CD4-positive, alpha-beta T cell treated with Interleukin-12 subunit alpha and Interleukin-12 subunit beta, for 1 hour (primary cell): ENCODE measurements at regions not wholly inside any gene's neighbourhood (a gene's known extent, or its start where the extent isn't known, plus 50 kb on each side); places are given as distances from the start of the nearest gene placed in this dataset.

Source experiments
- DNase-seq: peaks from one replicate; pipeline ENCODE4 v3.0.0-alpha.2; 2020

GRCh38 chr2:120809609-120810440, 74.2 kb downstream of the GLI2 start:
- DNase-seq: no peak

GRCh38 chr2:120810639-120811038, 75.0 kb downstream of the GLI2 start:
- no peak for DNase-seq

- DNase-seq: no peak
Observed at GRCh38 chr2:120812866-120813265, 77.2 kb downstream of the GLI2 start.

- no peak for DNase-seq
Observed at GRCh38 chr2:120814352-120814751, 78.7 kb downstream of the GLI2 start.

GRCh38 chr2:120815292-120815691, 79.6 kb downstream of the GLI2 start:
- DNase-seq: no peak

GRCh38 chr2:120817136-120817955, 81.7 kb downstream of the GLI2 start:
- DNase-seq: no peak

GRCh38 chr2:120817956-120818325, 82.3 kb downstream of the GLI2 start:
- DNase-seq: no peak

- DNase-seq: no peak
Observed at GRCh38 chr2:120818441-120818920, 82.8 kb downstream of the GLI2 start.

- DNase-seq: no peak
Observed at GRCh38 chr2:120819720-120820210, 84.1 kb downstream of the GLI2 start.

- DNase-seq: no peak
Observed at GRCh38 chr2:120820263-120820952, 84.7 kb downstream of the GLI2 start.

GRCh38 chr2:120820953-120821279, 85.2 kb downstream of the GLI2 start:
- no peak for DNase-seq

- no peak for DNase-seq
Observed at GRCh38 chr2:120821446-120822160, 85.9 kb downstream of the GLI2 start.

- no peak for DNase-seq
Observed at GRCh38 chr2:120822933-120823332, 87.3 kb downstream of the GLI2 start.

- no peak for DNase-seq
Observed at GRCh38 chr2:120823551-120823950, 87.9 kb downstream of the GLI2 start.

GRCh38 chr2:120824246-120824645, 88.6 kb downstream of the GLI2 start:
- DNase-seq: no peak

- DNase-seq: no peak
Observed at GRCh38 chr2:120825370-120826259, 89.9 kb downstream of the GLI2 start.

- no peak for DNase-seq
Observed at GRCh38 chr2:120826260-120826648, 90.6 kb downstream of the GLI2 start.

GRCh38 chr2:120826716-120827410, 91.2 kb downstream of the GLI2 start:
- DNase-seq: no peak

- DNase-seq: no peak
Observed at GRCh38 chr2:120828066-120828465, 92.4 kb downstream of the GLI2 start.

GRCh38 chr2:120828829-120829632, 93.4 kb downstream of the GLI2 start:
- DNase-seq: no peak
